ENCODE measurements at regions not wholly inside any gene's neighbourhood (a gene's known extent, or its start where the extent isn't known, plus 50 kb on each side); places are given as distances from the start of the nearest gene placed in this dataset.

GRCh38 chr20:12083269-12083668 lies 165.6 kb downstream of the BTBD3 start:
- TF ChIP-seq, protein P1, sequence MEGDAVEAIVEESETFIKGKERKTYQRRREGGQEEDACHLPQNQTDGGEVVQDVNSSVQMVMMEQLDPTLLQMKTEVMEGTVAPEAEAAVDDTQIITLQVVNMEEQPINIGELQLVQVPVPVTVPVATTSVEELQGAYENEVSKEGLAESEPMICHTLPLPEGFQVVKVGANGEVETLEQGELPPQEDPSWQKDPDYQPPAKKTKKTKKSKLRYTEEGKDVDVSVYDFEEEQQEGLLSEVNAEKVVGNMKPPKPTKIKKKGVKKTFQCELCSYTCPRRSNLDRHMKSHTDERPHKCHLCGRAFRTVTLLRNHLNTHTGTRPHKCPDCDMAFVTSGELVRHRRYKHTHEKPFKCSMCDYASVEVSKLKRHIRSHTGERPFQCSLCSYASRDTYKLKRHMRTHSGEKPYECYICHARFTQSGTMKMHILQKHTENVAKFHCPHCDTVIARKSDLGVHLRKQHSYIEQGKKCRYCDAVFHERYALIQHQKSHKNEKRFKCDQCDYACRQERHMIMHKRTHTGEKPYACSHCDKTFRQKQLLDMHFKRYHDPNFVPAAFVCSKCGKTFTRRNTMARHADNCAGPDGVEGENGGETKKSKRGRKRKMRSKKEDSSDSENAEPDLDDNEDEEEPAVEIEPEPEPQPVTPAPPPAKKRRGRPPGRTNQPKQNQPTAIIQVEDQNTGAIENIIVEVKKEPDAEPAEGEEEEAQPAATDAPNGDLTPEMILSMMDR (IDR thresholded peaks at IDR 0.05; ENCODE audit: insufficient read depth, low read length) = no peak
- TF ChIP-seq REST (IDR thresholded peaks at IDR 0.05; ENCODE audit: insufficient replicate concordance, low read depth) (no peak), POLR2AphosphoS5 (IDR thresholded peaks at IDR 0.05; ENCODE audit: low read depth) (no peak), GABPA (IDR thresholded peaks at IDR 0.05; ENCODE audit: low read depth) (no peak)

Data from HL-60 (cell line).